ENCODE measurements at regions not wholly inside any gene's neighbourhood (a gene's known extent, or its start where the extent isn't known, plus 50 kb on each side); places are given as distances from the start of the nearest gene placed in this dataset.
"Not testable (repeated sequence)": the region's sequence is repeated elsewhere in the genome, so short reads cannot be mapped to it uniquely, and the experiment has no call there.

DNA sequence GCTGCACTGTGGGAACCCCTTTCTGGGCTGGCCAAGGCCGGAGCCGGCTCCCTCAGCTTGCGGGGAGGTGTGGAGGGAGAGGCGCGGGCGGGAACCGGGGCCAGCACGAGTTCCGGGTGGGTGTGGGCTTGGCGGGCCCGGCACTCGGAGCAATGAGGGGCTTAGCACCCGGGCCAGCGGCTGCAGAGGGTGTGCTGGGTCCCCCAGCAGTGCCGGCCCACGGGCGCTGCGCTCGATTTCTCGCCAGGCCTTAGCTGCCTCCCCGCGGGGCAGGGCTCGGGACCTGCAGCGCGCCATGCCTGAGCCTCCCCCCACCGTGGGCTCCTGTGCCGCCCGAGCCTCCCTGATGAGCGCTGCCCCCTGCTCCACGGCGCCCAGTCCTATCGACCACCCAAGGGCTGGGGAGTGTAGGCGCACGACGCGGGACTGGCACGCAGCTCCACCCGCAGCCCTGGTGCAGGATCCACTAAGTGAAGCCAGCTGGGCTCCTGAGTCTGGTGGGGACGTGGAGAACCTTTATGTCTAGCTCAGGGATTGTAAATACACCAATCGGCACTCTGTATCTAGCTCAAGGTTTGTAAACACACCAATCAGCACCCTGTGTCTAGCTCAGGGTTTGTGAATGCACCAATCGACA, 180.8 kb upstream of the OTX2 start:
- DNase-seq, result not testable (repeated sequence)

DNA sequence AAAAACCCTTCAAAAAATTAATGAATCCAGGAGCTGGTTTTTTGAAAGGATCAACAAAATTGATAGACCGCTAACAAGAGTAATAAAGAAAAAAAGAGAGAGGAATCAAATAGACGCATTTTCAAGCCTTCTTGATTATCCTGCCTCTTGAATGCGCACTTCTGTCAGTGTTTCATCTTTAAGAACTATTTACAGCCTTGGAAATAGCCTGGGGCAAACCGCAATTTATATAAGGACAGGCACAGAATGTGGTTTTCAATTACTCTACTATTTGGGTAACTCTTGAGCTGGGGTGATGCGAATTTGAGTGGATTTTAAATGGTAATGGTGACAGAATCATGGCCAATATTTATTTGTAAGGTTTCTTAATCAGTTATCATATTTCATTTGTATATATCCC, 179.1 kb upstream of the OTX2 start:
- DNase-seq, result no peak

DNA sequence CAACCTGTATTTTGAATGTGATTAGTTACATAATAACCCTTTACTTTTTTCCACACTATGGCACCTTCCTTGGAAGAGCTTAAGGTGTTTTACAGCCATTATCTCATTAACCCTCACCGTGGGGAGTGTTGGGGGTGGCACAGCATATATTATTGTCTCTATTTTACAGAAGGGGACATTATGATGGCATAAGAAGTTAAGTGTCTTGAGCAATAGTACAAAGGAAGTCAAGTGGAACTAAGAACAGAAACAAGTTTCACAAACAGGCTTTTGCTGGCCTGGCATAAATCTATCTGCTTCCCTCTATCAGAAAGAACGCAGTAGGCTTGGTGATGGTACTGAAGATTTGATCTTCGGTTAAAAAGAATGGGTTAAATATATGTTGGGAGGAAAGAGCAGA, 169.7 kb upstream of the OTX2 start:
- DNase-seq, result no peak

DNA sequence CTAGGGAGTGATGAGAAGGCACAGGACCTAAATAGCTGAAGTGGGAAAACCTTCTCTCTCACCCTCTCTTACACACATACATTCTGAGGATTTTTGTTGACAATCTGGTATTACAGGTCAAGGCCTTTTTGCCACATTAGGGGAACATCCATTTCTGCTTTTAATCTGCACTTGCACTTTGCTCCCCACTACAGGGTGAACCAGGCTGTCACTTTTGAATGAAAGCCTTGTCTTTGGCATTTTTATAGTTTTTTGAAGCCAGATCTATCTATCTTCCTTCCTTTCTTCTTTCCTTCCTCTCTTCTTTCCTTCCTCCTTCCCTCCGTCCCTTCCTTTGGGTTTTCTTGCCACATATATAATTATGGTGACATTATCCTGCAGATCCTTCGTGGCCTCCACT, 165.9 kb upstream of the OTX2 start:
- no peak for DNase-seq

DNA sequence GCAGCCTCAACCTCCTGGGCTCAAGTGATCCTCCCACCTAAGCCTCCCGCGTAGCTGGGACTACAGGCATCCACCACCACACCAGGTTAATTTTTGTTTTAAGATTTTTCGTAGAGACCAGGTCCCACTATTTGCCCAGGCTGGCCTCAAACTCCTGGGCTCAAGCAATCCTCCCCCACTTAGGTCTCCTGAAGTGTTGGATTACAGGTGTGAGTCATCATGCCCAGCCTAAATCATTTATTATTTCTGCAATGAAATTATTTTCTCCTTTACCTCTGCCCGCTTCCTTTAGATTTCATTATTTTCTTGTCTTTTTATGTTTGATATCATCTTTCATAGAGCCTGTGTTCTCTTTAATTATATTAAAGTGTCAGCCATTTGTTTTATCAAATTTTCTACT, 165.2 kb upstream of the OTX2 start:
- DNase-seq, result no peak

DNA sequence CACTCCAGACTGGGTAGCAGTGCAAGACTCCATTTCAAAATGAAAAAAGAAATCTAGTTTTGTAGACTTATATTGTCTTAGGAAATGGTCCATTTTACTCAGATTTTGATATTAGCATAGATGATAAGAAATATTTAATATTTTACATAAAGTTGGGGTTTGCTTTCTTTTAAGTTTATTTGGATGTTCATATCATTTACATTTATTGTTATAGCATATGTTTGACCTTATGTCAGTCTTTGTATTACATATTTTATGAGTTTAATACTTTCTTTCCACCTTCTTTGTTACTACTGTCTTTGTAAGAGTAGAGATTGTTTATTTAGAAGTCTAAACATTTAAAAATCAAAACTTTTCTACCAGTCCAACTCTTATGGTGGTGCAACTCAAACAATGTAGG, 162.7 kb upstream of the OTX2 start:
- no peak for DNase-seq

DNA sequence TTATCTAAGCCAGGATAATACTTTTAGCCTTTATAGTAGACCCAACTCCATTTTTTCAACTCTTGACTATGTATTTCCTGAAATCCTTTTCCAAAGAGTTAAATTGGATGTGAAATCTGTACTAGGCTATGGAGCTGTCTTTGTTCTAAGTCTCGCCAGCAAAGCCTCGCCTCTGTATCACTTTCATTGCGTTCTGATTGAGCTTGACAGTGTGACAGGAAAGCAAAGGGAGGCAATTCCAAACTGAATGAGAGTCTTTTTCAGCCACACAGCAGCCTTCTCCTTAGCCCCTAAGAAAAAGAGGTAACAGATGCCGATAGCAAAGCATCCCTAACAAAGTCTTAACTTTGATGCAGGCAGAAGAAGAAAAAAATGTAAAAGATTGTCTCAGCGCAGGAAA, 154.6 kb upstream of the OTX2 start:
- no peak for DNase-seq

DNA sequence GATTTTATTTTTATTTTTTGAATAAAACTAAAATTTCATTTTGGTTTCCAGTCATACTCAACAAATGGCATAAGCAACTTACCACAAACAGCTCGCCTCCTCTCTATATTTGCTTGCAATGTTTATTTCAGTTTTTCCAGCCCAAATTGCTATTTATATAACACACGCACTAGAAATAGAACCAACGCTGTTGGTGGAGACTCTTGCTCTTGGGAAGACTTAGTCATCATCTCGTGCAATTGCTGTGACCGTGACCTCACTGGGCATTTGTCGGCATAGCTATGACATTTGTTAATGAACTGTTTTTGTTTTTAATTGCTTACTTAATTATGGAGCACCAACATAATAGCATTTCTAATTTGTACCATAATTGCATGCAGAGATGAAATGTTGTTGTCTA, 153.1 kb upstream of the OTX2 start:
- no peak for DNase-seq

DNA sequence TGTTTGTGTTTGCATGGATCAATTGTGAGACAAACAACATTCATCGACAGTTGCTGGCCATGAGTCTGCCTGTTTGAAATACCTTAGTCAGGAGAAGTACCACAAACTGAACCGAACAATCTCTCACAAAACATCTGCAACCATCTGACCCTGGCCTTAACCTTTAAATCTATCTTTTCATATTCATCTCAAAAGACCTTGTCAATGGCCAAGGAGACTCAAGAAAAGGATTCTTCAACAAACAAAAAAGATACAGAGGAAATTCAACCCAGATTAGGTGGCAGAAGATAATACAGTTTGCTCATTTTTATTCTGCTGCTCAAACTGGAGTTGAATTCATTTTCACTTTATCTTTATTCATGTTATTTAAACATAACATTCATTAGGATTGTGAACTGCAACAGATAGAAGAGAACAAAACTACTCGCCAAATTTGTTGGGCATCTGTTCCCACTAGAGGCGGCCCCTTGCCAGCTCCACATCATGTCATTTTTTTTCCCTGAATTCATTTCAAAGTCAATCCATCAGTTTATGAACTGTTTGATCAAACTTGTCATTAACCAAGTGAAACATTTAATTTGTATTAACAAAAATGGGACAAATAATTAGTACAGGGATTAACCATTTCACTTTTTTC, 152.3 kb upstream of the OTX2 start:
- no peak for DNase-seq

DNA sequence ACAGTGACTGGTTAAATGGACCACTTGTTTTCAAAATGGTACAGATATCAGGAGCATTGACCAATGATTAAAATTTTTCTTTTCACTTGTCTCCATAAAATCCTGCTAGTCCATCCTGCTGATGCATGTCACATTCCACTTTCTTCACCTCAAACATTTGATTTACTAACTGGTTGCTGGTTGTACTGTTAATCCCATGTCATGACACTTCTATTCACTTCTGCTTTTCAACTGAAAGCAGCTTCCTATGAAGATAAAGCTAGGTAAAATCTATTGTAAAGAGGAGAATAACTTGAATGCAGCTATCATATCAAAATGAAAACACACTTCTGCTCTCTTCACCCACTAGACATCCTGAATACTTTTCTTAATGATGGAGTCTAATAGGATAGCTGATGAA, 149.6 kb upstream of the OTX2 start:
- no peak for DNase-seq

DNA sequence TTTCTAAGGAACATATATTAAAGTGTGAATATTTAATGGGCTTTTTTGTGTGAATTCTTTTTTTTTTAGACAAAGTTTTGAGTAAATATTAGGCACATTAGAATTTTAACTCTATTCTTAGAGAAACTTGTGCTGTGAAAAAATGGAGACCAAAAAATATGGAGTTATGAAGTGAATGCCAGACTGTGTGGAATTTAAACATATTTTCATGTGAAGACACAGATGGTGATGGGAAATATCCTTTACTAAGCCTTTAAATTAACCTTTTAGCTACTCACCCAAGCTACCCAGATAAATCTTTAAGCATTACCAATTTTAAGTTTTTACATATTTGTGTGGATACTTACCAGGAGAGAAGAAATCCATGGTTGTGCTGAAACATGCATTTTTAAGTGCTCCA, 148.8 kb upstream of the OTX2 start:
- no peak for DNase-seq

DNA sequence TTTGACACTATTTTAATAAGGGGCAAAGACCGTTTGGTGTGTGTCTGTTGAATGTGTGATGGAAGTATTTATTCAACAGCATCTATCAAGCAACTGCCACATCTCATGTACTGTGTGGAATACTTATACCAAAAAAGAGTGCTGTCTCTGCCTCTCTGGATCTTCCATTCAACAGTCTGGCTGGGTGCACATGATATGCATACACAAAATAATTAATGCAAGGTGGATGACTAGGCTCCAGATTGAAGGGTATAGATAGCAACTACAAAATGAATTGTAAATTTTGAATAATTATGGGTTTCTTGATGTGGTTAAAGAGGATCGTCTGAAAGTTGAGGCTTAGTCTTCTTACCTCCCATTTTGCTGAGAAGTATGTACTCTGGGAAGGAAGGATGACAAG, 145.9 kb upstream of the OTX2 start:
- no peak for DNase-seq

DNA sequence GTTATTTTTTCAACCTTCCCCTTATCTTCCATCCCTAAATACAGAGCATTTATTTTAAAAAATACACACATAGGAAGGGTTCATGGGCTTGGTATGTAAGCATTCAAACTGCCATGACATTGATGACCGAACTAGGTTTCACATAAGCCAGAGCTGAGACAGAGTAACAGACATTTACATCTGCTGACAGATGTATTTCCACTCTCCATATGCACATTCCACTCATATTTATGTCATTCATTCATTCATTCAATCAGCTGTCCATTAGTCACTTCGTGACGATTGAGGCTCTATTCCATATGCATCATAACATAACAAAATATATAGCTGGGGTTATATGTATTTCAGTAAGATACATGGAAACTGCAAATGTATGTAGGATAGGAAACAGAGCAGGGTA, 145.5 kb upstream of the OTX2 start:
- no peak for DNase-seq

DNA sequence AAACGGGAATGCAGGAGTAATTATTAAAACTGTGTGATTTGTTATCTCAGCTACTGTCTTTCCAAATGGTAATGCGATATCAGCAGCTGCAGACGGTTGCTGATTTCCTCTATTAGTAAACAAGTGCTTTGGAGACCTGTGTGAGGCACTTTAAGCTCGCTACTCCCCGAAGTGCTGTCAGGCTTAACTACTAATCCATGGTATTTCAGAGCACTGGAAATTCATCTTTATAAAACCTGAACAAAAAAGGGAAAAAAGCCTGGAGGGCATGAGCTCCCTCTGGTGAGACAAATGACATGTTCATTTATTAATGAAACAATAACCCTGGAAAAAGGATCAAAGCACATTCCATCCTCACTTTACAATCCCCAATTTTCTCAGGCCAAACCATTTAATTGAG, 143.6 kb upstream of the OTX2 start:
- peak; percentile 6 for DNase-seq

DNA sequence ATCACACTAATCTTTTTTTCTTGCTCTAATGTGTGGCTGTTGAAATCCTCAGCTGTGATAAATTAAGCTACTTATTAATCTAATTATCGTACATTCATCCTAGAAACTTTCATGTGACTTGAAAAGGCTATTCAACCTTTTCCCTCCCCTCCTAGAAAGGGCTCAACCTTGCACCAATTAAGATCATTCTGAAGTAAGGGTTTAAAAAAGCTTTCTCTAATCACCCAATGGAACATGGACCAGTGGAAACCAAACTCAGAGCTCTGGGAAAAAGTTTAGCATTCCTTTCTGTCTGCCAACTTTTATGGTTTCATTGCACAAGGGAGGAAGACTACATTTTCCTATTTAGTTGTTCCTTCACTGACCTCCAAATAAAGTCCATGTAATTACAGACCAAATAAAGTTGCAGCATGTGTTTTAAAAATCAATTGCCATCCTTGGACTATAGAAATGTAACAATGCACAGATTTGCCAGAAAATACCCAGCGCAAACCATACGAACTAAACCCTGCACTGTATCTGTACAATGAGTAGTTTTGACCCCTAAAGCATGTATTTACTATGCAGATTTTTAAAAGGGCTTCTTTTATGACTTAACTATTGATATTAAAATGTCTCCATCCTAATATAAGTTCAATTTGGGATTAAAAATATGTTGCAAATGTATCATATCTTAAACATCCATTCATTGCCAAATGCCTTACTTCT, 142.6 kb upstream of the OTX2 start:
- DNase-seq, result no peak

DNA sequence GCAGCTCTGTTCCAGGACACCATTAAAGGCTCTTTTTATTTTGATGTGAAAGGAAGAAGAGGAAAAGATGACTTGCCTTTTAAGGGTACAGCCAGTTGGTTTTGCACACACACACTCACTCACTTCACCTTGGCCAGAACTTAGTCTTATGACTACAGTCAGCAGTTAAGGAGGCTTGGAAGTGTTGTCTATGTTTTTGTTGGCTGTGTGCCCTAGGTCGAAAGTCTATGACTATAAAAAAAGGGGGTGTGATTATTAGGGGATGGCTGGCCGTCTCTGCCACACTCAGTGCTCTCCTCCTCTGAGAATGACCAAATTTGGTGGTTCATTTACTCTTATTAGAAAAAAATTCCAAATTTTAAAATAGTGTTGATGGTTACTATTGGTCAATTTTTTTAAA, 139.5 kb upstream of the OTX2 start:
- no peak for DNase-seq

DNA sequence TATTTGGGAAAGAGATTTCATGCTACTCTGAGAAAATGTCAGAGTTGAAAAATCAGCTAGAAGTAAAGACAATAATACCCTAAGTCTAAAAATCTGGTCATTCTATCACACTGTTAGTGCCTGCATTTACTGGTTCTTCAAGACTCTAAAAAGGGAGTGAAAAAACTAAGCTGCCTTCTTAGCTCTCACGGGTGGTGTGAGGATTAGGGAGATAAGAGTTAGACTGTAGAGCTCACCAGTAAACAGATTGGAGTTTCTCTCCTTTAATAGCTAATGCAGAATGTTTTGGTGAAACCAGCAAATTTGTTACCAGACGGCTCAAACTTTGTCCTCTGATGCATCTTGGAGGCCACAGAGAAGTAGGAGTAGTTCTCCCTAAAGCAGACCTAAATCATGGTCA, 135.0 kb upstream of the OTX2 start:
- DNase-seq, result no peak

DNA sequence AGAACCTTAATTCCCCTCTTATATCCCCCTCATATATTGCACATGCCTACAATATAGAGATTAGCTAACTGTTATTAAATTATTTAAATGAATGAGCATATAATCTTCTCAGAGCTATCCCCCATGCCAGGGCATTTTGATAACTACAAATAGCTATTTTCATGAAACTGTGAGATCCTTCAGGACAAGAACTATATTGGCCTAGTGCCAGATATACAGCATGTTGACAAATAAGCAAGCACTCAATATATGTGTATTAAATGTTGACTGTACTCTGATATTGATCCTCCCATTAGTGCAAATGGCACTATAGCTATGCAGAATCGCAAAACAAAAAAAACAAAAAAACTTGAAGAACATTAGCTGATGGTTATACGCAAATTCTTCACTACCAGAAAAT, 134.1 kb upstream of the OTX2 start:
- no peak for DNase-seq

DNA sequence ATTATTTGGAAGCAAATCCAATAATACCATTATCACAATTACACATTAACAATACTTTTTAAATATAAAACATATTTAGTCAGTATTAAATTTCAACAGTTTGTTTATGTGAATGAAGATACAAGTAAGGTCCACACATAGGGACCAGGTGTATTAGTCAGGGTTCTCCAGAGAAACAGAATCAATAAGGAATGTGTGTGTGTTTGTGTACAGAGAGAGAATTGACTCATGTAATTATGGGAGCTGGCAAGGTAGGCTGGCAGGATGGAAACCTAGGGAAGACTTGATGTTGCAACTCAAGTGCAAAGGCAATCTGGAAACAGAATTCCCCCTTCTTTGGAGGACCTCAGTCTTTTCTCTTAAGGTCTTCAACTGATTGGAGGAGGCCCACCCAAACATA, 123.2 kb upstream of the OTX2 start:
- peak; percentile 14 for DNase-seq

DNA sequence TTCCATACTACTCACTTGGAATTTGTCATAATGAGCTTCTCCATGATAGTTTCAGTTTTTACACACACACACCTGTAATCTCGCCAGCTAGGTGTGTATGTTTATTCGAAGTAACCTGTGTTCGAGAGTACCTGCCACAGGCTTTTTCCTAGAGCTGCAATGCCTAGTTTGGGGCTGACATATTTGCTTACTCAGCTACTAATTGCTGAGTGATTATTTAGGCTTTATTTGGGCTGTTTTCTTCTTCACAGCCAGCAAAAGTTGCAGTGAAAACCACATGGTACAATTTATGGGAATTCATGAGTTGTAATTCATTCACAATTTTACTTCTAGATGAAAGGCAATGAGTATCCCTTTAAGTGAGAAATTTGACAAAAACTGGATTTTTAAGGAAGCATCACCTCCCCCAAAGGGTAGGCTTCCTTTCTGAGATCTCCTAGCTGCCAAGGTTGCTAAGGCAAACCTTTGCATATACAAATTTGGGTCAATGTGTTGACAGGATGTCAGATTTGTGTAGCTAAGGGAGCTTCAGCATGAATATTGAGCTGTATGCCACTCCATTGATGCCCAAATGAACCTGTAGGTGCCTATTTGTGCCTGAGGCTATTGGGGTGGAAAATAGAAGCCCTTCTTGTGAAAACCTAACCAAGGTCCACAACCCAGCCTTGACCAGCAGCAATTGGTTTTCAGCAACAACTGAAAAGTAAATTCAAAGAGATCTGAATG, 108.7 kb upstream of the OTX2 start:
- DNase-seq, result no peak

DNA sequence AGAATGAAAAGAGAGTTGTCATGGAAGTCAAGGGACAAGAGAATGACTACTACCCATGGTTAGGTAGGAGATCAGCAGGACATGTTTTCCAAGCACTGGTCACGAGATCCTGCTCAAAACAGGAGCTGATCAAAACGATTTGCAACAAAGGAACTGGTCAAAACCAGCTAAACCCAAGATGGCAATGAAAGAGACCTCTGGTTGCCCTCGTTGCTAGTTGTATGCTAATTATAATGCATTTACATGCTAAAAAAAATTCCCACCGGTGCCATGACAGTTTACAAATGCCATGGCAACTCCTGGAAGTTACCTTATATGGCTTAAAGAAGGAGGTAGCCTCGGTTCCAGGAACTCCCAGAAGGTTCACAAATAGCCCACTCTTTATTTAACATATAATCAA, 95.0 kb upstream of the OTX2 start:
- DNase-seq, result no peak

DNA sequence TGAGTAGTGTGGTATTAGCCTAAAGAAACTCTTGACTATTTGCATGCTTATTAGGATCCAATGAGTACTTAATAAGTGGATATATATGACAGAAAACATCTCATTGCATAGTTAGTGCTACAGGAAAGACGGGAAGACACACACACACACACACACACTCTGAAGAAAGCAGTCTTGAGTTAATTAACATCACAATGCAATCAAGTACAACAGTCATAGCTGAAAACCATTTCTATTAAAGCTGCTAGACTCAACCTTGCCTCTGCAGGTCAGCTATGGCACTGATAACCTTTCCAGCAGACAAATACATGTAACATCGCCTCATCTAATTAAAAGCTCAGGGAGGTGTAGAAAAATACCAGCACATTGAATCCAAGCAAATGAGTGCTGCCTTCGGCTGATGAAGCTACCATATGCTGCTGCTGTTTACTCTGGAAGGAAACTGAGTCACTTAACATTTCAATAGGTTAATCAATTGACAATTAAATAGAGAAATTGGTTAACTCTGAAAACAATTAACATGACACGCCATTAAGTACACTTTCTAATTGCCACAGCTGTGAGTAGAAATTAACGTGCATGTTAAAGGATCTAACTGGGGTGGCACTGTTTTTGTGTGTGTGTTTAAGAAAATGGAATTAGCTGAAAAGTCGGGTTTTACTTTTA, 93.2 kb upstream of the OTX2 start:
- no peak for DNase-seq

DNA sequence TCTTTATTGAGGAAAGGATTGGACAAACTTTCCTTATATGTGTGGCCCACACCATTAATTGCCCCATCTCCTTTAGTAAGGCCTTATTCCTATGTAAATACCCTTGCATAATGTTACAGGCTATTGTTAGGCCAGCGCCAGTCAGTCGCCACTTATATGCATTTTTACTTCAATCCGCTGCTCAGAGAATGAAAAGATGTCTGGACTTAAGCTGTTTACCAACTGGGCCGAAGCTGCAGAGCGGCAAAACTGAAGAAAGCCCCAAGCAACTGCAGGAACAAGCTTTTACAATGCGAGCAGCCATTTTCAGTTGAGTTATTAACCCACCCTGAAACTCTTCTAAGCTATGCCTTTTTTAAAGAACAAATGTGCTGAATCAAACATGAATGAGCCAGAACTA, 92.1 kb upstream of the OTX2 start:
- no peak for DNase-seq

DNA sequence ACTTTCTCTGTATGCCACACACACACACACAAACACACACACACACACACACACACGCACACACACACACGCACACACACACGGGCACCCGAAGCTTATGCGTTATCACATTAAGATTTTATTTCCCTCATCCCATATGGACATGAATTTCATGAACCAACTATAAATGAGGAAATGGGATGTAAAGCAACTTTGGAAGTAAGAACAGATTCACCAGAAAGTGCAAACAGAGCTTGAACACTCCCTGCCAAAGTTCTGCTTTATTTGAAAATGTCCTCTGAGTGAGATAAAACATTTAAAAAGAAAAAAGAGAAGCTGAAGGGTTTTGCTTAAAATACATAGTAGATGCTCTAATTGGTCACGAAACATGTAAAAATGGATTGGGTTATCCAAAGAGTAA, 90.4 kb upstream of the OTX2 start:
- no peak for DNase-seq
